ENCODE measurements at regions not wholly inside any gene's neighbourhood (a gene's known extent, or its start where the extent isn't known, plus 50 kb on each side); places are given as distances from the start of the nearest gene placed in this dataset.

GRCh38 chr14:71473843-71474242 is 458.4 kb upstream of the RGS6 start:
- no peak for DNase-seq (ENCODE audit: low spot score in 2 of 2)
- ATAC-seq (ENCODE audit: low read depth) = no peak
- Mint-ChIP-seq H3K9me3 (no peaks in the 10 kb centered on the region), H3K4me3 (no peak overlapping the region), H3K27me3 (no peaks in the 10 kb centered on the region), H3K4me1 (peaks cover 17% of the 10 kb centered on the region), H3K27ac (no peak overlapping the region), H3K36me3 (peaks cover 10% of the 10 kb centered on the region)

- Mint-ChIP-seq H3K4me1 (peaks cover 17% of the 10 kb centered on the region), H3K36me3 (peaks cover 7% of the 10 kb centered on the region), H3K4me3 (no peak overlapping the region), H3K27ac (no peak overlapping the region), H3K9me3 (no peaks in the 10 kb centered on the region), H3K27me3 (no peaks in the 10 kb centered on the region)
- DNase-seq (ENCODE audit: low spot score in 2 of 2) = no peak
- ATAC-seq (ENCODE audit: low read depth) = no peak
Observed at GRCh38 chr14:71474301-71475265, 457.6 kb upstream of the RGS6 start.

GRCh38 chr14:71475916-71476315 is 456.3 kb upstream of the RGS6 start:
- no peak for ATAC-seq (ENCODE audit: low read depth)
- no peaks in the 10 kb centered on the region for H3K27me3 Mint-ChIP-seq
- no peak overlapping the region for H3K27ac Mint-ChIP-seq
- peaks cover 17% of the 10 kb centered on the region for H3K4me1 Mint-ChIP-seq
- no peaks in the 10 kb centered on the region for H3K9me3 Mint-ChIP-seq
- H3K36me3 Mint-ChIP-seq = peaks cover 5% of the 10 kb centered on the region
- DNase-seq (ENCODE audit: low spot score in 2 of 2) = no peak
- no peak overlapping the region for H3K4me3 Mint-ChIP-seq

- H3K4me1 Mint-ChIP-seq = peaks cover 14% of the 10 kb centered on the region
- H3K27me3 Mint-ChIP-seq = no peaks in the 10 kb centered on the region
- H3K9me3 Mint-ChIP-seq = no peaks in the 10 kb centered on the region
- H3K36me3 Mint-ChIP-seq = peaks cover 3% of the 10 kb centered on the region
- peak; percentile 62 for ATAC-seq (ENCODE audit: low read depth)
- H3K4me3 Mint-ChIP-seq = no peak overlapping the region
- H3K27ac Mint-ChIP-seq = peak overlapping the region; percentile 75
- no peak for DNase-seq (ENCODE audit: low spot score in 2 of 2)
Observed at GRCh38 chr14:71478542-71478941, 453.7 kb upstream of the RGS6 start.

- DNase-seq (ENCODE audit: low spot score in 2 of 2) = no peak
- H3K27me3 Mint-ChIP-seq = no peaks in the 10 kb centered on the region
- ATAC-seq (ENCODE audit: low read depth) = no peak
- peaks cover 9% of the 10 kb centered on the region for H3K36me3 Mint-ChIP-seq
- H3K9me3 Mint-ChIP-seq = no peaks in the 10 kb centered on the region
- H3K4me1 Mint-ChIP-seq = peaks cover 14% of the 10 kb centered on the region
- H3K27ac Mint-ChIP-seq = no peak overlapping the region
- H3K4me3 Mint-ChIP-seq = no peak overlapping the region
Observed at GRCh38 chr14:71481021-71481654, 451.1 kb upstream of the RGS6 start.

GRCh38 chr14:71482671-71483070 is 449.6 kb upstream of the RGS6 start:
- Mint-ChIP-seq H3K4me3 (no peak overlapping the region), H3K4me1 (peaks cover 20% of the 10 kb centered on the region), H3K27me3 (no peaks in the 10 kb centered on the region), H3K36me3 (peaks cover 14% of the 10 kb centered on the region), H3K27ac (peak overlapping the region; percentile 24), H3K9me3 (no peaks in the 10 kb centered on the region)
- ATAC-seq (ENCODE audit: low read depth) (no peak), DNase-seq (ENCODE audit: low spot score in 2 of 2) (no peak)

GRCh38 chr14:71483154-71483553 is 449.1 kb upstream of the RGS6 start:
- Mint-ChIP-seq H3K27me3 (no peaks in the 10 kb centered on the region), H3K27ac (peak overlapping the region; percentile 65), H3K36me3 (peaks cover 14% of the 10 kb centered on the region), H3K9me3 (no peaks in the 10 kb centered on the region), H3K4me1 (peaks cover 23% of the 10 kb centered on the region), H3K4me3 (no peak overlapping the region)
- DNase-seq (ENCODE audit: low spot score in 2 of 2) (no peak), ATAC-seq (ENCODE audit: low read depth) (no peak)

- peaks cover 15% of the 10 kb centered on the region for H3K36me3 Mint-ChIP-seq
- H3K27me3 Mint-ChIP-seq = no peaks in the 10 kb centered on the region
- H3K4me3 Mint-ChIP-seq = no peak overlapping the region
- no peaks in the 10 kb centered on the region for H3K9me3 Mint-ChIP-seq
- no peak for ATAC-seq (ENCODE audit: low read depth)
- no peak for DNase-seq (ENCODE audit: low spot score in 2 of 2)
- peaks cover 21% of the 10 kb centered on the region for H3K4me1 Mint-ChIP-seq
- H3K27ac Mint-ChIP-seq = no peak overlapping the region
Observed at GRCh38 chr14:71485833-71486232, 446.4 kb upstream of the RGS6 start.

- H3K36me3 Mint-ChIP-seq = peaks cover 15% of the 10 kb centered on the region
- H3K4me1 Mint-ChIP-seq = peaks cover 23% of the 10 kb centered on the region
- H3K9me3 Mint-ChIP-seq = no peaks in the 10 kb centered on the region
- ATAC-seq (ENCODE audit: low read depth) = no peak
- no peak overlapping the region for H3K27ac Mint-ChIP-seq
- H3K4me3 Mint-ChIP-seq = no peak overlapping the region
- no peaks in the 10 kb centered on the region for H3K27me3 Mint-ChIP-seq
- no peak for DNase-seq (ENCODE audit: low spot score in 2 of 2)
Observed at GRCh38 chr14:71486279-71486678, 445.9 kb upstream of the RGS6 start.

GRCh38 chr14:71487449-71487848 is 444.8 kb upstream of the RGS6 start:
- Mint-ChIP-seq H3K27ac (peak overlapping the region; percentile 28), H3K36me3 (peaks cover 15% of the 10 kb centered on the region), H3K9me3 (no peaks in the 10 kb centered on the region), H3K27me3 (no peaks in the 10 kb centered on the region), H3K4me3 (no peak overlapping the region), H3K4me1 (peaks cover 29% of the 10 kb centered on the region)
- DNase-seq (ENCODE audit: low spot score in 2 of 2) (no peak), ATAC-seq (ENCODE audit: low read depth) (no peak)

GRCh38 chr14:71487941-71488340 is 444.3 kb upstream of the RGS6 start:
- Mint-ChIP-seq H3K9me3 (no peaks in the 10 kb centered on the region), H3K36me3 (peaks cover 15% of the 10 kb centered on the region), H3K4me3 (no peak overlapping the region), H3K27me3 (no peaks in the 10 kb centered on the region), H3K27ac (peak overlapping the region; percentile 28), H3K4me1 (peaks cover 29% of the 10 kb centered on the region)
- ATAC-seq (ENCODE audit: low read depth) = no peak
- no peak for DNase-seq (ENCODE audit: low spot score in 2 of 2)

GRCh38 chr14:71488703-71489191 is 443.5 kb upstream of the RGS6 start:
- Mint-ChIP-seq H3K9me3 (no peaks in the 10 kb centered on the region), H3K36me3 (peaks cover 11% of the 10 kb centered on the region), H3K4me1 (peaks cover 26% of the 10 kb centered on the region), H3K4me3 (no peak overlapping the region), H3K27me3 (no peaks in the 10 kb centered on the region), H3K27ac (no peak overlapping the region)
- ATAC-seq (ENCODE audit: low read depth) (no peak), DNase-seq (ENCODE audit: low spot score in 2 of 2) (no peak)

- H3K27ac Mint-ChIP-seq = no peak overlapping the region
- H3K9me3 Mint-ChIP-seq = no peaks in the 10 kb centered on the region
- DNase-seq (ENCODE audit: low spot score in 2 of 2) (no peak), ATAC-seq (ENCODE audit: low read depth) (no peak)
- peaks cover 23% of the 10 kb centered on the region for H3K4me1 Mint-ChIP-seq
- no peaks in the 10 kb centered on the region for H3K27me3 Mint-ChIP-seq
- no peak overlapping the region for H3K4me3 Mint-ChIP-seq
- peaks cover 11% of the 10 kb centered on the region for H3K36me3 Mint-ChIP-seq
Observed at GRCh38 chr14:71489742-71490141, 442.5 kb upstream of the RGS6 start.

- H3K9me3 Mint-ChIP-seq = peaks cover 2% of the 10 kb centered on the region
- no peak overlapping the region for H3K4me3 Mint-ChIP-seq
- no peak for ATAC-seq (ENCODE audit: low read depth)
- H3K27ac Mint-ChIP-seq = no peak overlapping the region
- peaks cover 16% of the 10 kb centered on the region for H3K36me3 Mint-ChIP-seq
- peaks cover 23% of the 10 kb centered on the region for H3K4me1 Mint-ChIP-seq
- no peaks in the 10 kb centered on the region for H3K27me3 Mint-ChIP-seq
- DNase-seq (ENCODE audit: low spot score in 2 of 2) = no peak
Observed at GRCh38 chr14:71491931-71492330, 440.3 kb upstream of the RGS6 start.
